PFSK-1 (cell line): ENCODE measurements at regions not wholly inside any gene's neighbourhood (a gene's known extent, or its start where the extent isn't known, plus 50 kb on each side); places are given as distances from the start of the nearest gene placed in this dataset.

Experiments
- FOXP2 ChIP-seq: optimal IDR thresholded peaks from 2 replicates; pipeline ENCODE3; 2011; ENCODE audit warnings: borderline replicate concordance, control low read depth, inconsistent platforms; ENCODE audit not compliant: insufficient read depth; ENCODE audit errors: extremely low read length, extremely low read depth
- POLR2AphosphoS5 ChIP-seq: IDR thresholded peaks from 2 replicates; pipeline ENCODE4 v1.6.1; 2012; ENCODE audit warnings: low read depth, mild to moderate bottlenecking, control low read depth, low read length, moderate library complexity
- REST ChIP-seq, 2 experiments: IDR thresholded peaks; 2 replicates each; pipeline versions ENCODE4 v1.6.1 to v1.8.0; 2011 to 2012; ENCODE audit warnings: low read depth in 2 of 2, low read length in 2 of 2, control low read depth in 1 of 2, inconsistent platforms in 1 of 2, mild to moderate bottlenecking in 1 of 2, moderate library complexity in 1 of 2; ENCODE audit not compliant: insufficient read depth in 1 of 2
- SIN3A ChIP-seq: IDR thresholded peaks from 2 replicates; pipeline ENCODE4 v1.6.1; 2012; ENCODE audit warnings: mild to moderate bottlenecking, low read length, moderate library complexity, borderline replicate concordance; ENCODE audit not compliant: insufficient read depth
- TAF1 ChIP-seq: IDR thresholded peaks from 2 replicates; pipeline ENCODE4 v1.6.1; 2012; ENCODE audit warnings: low read length, control low read depth, borderline replicate concordance; ENCODE audit not compliant: insufficient read depth

- TF ChIP-seq REST (IDR thresholded peaks at IDR 0.05; ENCODE audit: insufficient read depth in 1 of 2, low read depth in 2 of 2, low read length in 2 of 2) (no peak), TAF1 (no peak), SIN3A (no peak), POLR2AphosphoS5 (no peak), FOXP2 (no peak)
Measured at GRCh38 chr12:127742231-127742630, 524.7 kb upstream of the TMEM132C start.
